Skeletal muscle satellite cell (primary cell): ENCODE measurements at regions not wholly inside any gene's neighbourhood (a gene's known extent, or its start where the extent isn't known, plus 50 kb on each side); places are given as distances from the start of the nearest gene placed in this dataset.

Experiments
- H3K27me3 ChIP-seq: 2 replicates; pipeline ENCODE4 v1.7.0; 2013; ENCODE audit warnings: low read length; ENCODE audit not compliant: control insufficient read depth, insufficient read depth
- H3K36me3 ChIP-seq: 2 replicates; pipeline ENCODE4 v1.7.0; 2013; ENCODE audit warnings: mild to moderate bottlenecking, control low read depth, low read length; ENCODE audit not compliant: insufficient read depth
- H3K4me1 ChIP-seq: 2 replicates; pipeline ENCODE4 v1.7.0; 2013; ENCODE audit warnings: low read length; ENCODE audit not compliant: control insufficient read depth, insufficient read depth
- H3K4me2 ChIP-seq: 2 replicates; pipeline ENCODE4 v1.7.0; 2013; ENCODE audit warnings: mild to moderate bottlenecking, low read length
- H3K4me3 ChIP-seq: 2 replicates; pipeline ENCODE4 v1.7.0; 2013; ENCODE audit warnings: low read length
- H3K9ac ChIP-seq: 2 replicates; pipeline ENCODE4 v1.7.0; 2013; ENCODE audit warnings: mild to moderate bottlenecking, low read depth, low read length, moderate library complexity
- H3K9me3 ChIP-seq: replicated peaks from 2 replicates; pipeline ENCODE4 v1.7.0; 2013; ENCODE audit warnings: mild to moderate bottlenecking, control low read depth, low read length

GRCh38 chr4:27271555-27271954 lies 410.9 kb downstream of the STIM2 start:
- no peaks in the 10 kb centered on the region for H3K4me1 ChIP-seq
- no peaks in the 10 kb centered on the region for H3K9me3 ChIP-seq
- H3K27me3 ChIP-seq, result no peaks in the 10 kb centered on the region
- no peaks in the 10 kb centered on the region for H3K36me3 ChIP-seq
- no peak overlapping the region for H3K4me3 ChIP-seq
- no peak overlapping the region for H3K9ac ChIP-seq
- H3K4me2 ChIP-seq, result no peak overlapping the region

GRCh38 chr4:27272217-27272616 lies 411.6 kb downstream of the STIM2 start:
- Histone ChIP-seq H3K36me3 (no peaks in the 10 kb centered on the region), H3K4me1 (no peaks in the 10 kb centered on the region), H3K4me2 (no peak overlapping the region)

GRCh38 chr4:27276307-27277073 lies 415.8 kb downstream of the STIM2 start:
- no peaks in the 10 kb centered on the region for H3K27me3 ChIP-seq
- H3K36me3 ChIP-seq, result no peaks in the 10 kb centered on the region
- no peak overlapping the region for H3K4me3 ChIP-seq

More at GRCh38 chr4:27272217-27272616, 411.6 kb downstream of the STIM2 start:
- H3K9ac ChIP-seq, result no peak overlapping the region
- H3K27me3 ChIP-seq, result no peaks in the 10 kb centered on the region
- no peaks in the 10 kb centered on the region for H3K9me3 ChIP-seq
- H3K4me3 ChIP-seq, result no peak overlapping the region

GRCh38 chr4:27278615-27279375 lies 418.2 kb downstream of the STIM2 start:
- Histone ChIP-seq H3K4me2 (no peak overlapping the region), H3K27me3 (no peaks in the 10 kb centered on the region), H3K9ac (no peak overlapping the region), H3K36me3 (no peaks in the 10 kb centered on the region), H3K9me3 (no peaks in the 10 kb centered on the region), H3K4me1 (no peaks in the 10 kb centered on the region), H3K4me3 (no peak overlapping the region)

More at GRCh38 chr4:27276307-27277073, 415.8 kb downstream of the STIM2 start:
- no peak overlapping the region for H3K9ac ChIP-seq
- H3K9me3 ChIP-seq, result no peaks in the 10 kb centered on the region
- H3K4me1 ChIP-seq, result no peaks in the 10 kb centered on the region
- H3K4me2 ChIP-seq, result no peak overlapping the region

GRCh38 chr4:27288496-27288895 lies 427.9 kb downstream of the STIM2 start:
- Histone ChIP-seq H3K27me3 (no peaks in the 10 kb centered on the region), H3K4me3 (no peak overlapping the region), H3K9me3 (no peaks in the 10 kb centered on the region), H3K9ac (no peak overlapping the region), H3K4me2 (no peak overlapping the region), H3K4me1 (no peaks in the 10 kb centered on the region), H3K36me3 (no peaks in the 10 kb centered on the region)

GRCh38 chr4:27289704-27290103 lies 429.1 kb downstream of the STIM2 start:
- Histone ChIP-seq H3K4me1 (no peaks in the 10 kb centered on the region), H3K9ac (no peak overlapping the region), H3K4me2 (no peak overlapping the region), H3K36me3 (no peaks in the 10 kb centered on the region), H3K4me3 (no peak overlapping the region), H3K27me3 (no peaks in the 10 kb centered on the region), H3K9me3 (no peaks in the 10 kb centered on the region)

- Histone ChIP-seq H3K9ac (no peak overlapping the region), H3K4me2 (no peak overlapping the region), H3K9me3 (no peaks in the 10 kb centered on the region), H3K4me1 (no peaks in the 10 kb centered on the region), H3K4me3 (no peak overlapping the region), H3K36me3 (no peaks in the 10 kb centered on the region), H3K27me3 (no peaks in the 10 kb centered on the region)
Measured at GRCh38 chr4:27293831-27294230, 433.2 kb downstream of the STIM2 start.

GRCh38 chr4:27304751-27305150 lies 444.1 kb downstream of the STIM2 start:
- Histone ChIP-seq H3K27me3 (no peaks in the 10 kb centered on the region), H3K9me3 (no peaks in the 10 kb centered on the region), H3K4me2 (no peak overlapping the region), H3K4me1 (no peaks in the 10 kb centered on the region), H3K4me3 (no peak overlapping the region), H3K9ac (no peak overlapping the region), H3K36me3 (no peaks in the 10 kb centered on the region)

GRCh38 chr4:27305246-27305645 lies 444.6 kb downstream of the STIM2 start:
- H3K4me1 ChIP-seq, result no peaks in the 10 kb centered on the region
- H3K9ac ChIP-seq, result no peak overlapping the region
- H3K27me3 ChIP-seq, result no peaks in the 10 kb centered on the region
- H3K4me2 ChIP-seq, result no peak overlapping the region
- no peaks in the 10 kb centered on the region for H3K36me3 ChIP-seq
- H3K4me3 ChIP-seq, result no peak overlapping the region
- no peaks in the 10 kb centered on the region for H3K9me3 ChIP-seq

- H3K4me2 ChIP-seq, result no peak overlapping the region
- no peaks in the 10 kb centered on the region for H3K4me1 ChIP-seq
- no peak overlapping the region for H3K9ac ChIP-seq
- H3K9me3 ChIP-seq, result no peaks in the 10 kb centered on the region
- H3K36me3 ChIP-seq, result no peaks in the 10 kb centered on the region
- no peaks in the 10 kb centered on the region for H3K27me3 ChIP-seq
- no peak overlapping the region for H3K4me3 ChIP-seq
Measured at GRCh38 chr4:27308379-27308778, 447.7 kb downstream of the STIM2 start.

GRCh38 chr4:27315625-27316024 lies 455.0 kb downstream of the STIM2 start:
- no peaks in the 10 kb centered on the region for H3K4me1 ChIP-seq
- H3K36me3 ChIP-seq, result no peaks in the 10 kb centered on the region
- H3K4me3 ChIP-seq, result no peak overlapping the region
- H3K4me2 ChIP-seq, result no peak overlapping the region
- H3K27me3 ChIP-seq, result no peaks in the 10 kb centered on the region
- no peaks in the 10 kb centered on the region for H3K9me3 ChIP-seq
- H3K9ac ChIP-seq, result no peak overlapping the region

- Histone ChIP-seq H3K4me3 (no peak overlapping the region), H3K9ac (no peak overlapping the region), H3K36me3 (no peaks in the 10 kb centered on the region), H3K4me2 (no peak overlapping the region), H3K9me3 (no peaks in the 10 kb centered on the region), H3K27me3 (no peaks in the 10 kb centered on the region), H3K4me1 (no peaks in the 10 kb centered on the region)
Measured at GRCh38 chr4:27316176-27316575, 455.5 kb downstream of the STIM2 start.
